ENCODE measurements at regions not wholly inside any gene's neighbourhood (a gene's known extent, or its start where the extent isn't known, plus 50 kb on each side); places are given as distances from the start of the nearest gene placed in this dataset.

GRCh38 chr14:22479132-22479531 lies 109.9 kb downstream of the DAD1 start (continued):
- TF ChIP-seq, protein P1, sequence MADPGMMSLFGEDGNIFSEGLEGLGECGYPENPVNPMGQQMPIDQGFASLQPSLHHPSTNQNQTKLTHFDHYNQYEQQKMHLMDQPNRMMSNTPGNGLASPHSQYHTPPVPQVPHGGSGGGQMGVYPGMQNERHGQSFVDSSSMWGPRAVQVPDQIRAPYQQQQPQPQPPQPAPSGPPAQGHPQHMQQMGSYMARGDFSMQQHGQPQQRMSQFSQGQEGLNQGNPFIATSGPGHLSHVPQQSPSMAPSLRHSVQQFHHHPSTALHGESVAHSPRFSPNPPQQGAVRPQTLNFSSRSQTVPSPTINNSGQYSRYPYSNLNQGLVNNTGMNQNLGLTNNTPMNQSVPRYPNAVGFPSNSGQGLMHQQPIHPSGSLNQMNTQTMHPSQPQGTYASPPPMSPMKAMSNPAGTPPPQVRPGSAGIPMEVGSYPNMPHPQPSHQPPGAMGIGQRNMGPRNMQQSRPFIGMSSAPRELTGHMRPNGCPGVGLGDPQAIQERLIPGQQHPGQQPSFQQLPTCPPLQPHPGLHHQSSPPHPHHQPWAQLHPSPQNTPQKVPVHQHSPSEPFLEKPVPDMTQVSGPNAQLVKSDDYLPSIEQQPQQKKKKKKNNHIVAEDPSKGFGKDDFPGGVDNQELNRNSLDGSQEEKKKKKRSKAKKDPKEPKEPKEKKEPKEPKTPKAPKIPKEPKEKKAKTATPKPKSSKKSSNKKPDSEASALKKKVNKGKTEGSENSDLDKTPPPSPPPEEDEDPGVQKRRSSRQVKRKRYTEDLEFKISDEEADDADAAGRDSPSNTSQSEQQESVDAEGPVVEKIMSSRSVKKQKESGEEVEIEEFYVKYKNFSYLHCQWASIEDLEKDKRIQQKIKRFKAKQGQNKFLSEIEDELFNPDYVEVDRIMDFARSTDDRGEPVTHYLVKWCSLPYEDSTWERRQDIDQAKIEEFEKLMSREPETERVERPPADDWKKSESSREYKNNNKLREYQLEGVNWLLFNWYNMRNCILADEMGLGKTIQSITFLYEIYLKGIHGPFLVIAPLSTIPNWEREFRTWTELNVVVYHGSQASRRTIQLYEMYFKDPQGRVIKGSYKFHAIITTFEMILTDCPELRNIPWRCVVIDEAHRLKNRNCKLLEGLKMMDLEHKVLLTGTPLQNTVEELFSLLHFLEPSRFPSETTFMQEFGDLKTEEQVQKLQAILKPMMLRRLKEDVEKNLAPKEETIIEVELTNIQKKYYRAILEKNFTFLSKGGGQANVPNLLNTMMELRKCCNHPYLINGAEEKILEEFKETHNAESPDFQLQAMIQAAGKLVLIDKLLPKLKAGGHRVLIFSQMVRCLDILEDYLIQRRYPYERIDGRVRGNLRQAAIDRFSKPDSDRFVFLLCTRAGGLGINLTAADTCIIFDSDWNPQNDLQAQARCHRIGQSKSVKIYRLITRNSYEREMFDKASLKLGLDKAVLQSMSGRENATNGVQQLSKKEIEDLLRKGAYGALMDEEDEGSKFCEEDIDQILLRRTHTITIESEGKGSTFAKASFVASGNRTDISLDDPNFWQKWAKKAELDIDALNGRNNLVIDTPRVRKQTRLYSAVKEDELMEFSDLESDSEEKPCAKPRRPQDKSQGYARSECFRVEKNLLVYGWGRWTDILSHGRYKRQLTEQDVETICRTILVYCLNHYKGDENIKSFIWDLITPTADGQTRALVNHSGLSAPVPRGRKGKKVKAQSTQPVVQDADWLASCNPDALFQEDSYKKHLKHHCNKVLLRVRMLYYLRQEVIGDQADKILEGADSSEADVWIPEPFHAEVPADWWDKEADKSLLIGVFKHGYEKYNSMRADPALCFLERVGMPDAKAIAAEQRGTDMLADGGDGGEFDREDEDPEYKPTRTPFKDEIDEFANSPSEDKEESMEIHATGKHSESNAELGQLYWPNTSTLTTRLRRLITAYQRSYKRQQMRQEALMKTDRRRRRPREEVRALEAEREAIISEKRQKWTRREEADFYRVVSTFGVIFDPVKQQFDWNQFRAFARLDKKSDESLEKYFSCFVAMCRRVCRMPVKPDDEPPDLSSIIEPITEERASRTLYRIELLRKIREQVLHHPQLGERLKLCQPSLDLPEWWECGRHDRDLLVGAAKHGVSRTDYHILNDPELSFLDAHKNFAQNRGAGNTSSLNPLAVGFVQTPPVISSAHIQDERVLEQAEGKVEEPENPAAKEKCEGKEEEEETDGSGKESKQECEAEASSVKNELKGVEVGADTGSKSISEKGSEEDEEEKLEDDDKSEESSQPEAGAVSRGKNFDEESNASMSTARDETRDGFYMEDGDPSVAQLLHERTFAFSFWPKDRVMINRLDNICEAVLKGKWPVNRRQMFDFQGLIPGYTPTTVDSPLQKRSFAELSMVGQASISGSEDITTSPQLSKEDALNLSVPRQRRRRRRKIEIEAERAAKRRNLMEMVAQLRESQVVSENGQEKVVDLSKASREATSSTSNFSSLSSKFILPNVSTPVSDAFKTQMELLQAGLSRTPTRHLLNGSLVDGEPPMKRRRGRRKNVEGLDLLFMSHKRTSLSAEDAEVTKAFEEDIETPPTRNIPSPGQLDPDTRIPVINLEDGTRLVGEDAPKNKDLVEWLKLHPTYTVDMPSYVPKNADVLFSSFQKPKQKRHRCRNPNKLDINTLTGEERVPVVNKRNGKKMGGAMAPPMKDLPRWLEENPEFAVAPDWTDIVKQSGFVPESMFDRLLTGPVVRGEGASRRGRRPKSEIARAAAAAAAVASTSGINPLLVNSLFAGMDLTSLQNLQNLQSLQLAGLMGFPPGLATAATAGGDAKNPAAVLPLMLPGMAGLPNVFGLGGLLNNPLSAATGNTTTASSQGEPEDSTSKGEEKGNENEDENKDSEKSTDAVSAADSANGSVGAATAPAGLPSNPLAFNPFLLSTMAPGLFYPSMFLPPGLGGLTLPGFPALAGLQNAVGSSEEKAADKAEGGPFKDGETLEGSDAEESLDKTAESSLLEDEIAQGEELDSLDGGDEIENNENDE (IDR thresholded peaks at IDR 0.05; ENCODE audit: insufficient replicate concordance, low read length), result no peak
- TF ChIP-seq CBX8 (IDR thresholded peaks at IDR 0.05; ENCODE audit: borderline replicate concordance, low read depth, low read length), result no peak
- TF ChIP-seq EP300 (IDR thresholded peaks at IDR 0.05; ENCODE audit: borderline replicate concordance in 1 of 2, low read depth in 2 of 2, low read length in 2 of 2), result no peak
